ENCODE measurements at regions not wholly inside any gene's neighbourhood (a gene's known extent, or its start where the extent isn't known, plus 50 kb on each side); places are given as distances from the start of the nearest gene placed in this dataset.
"Not testable (repeated sequence)": the region's sequence is repeated elsewhere in the genome, so short reads cannot be mapped to it uniquely, and the experiment has no call there.

- no peak for DNase-seq
These were observed 670.1 kb upstream of the LRRN3 start for GRCh38 chr7:110420788-110421187.

GRCh38 chr7:110421490-110422241 lies 669.3 kb upstream of the LRRN3 start:
- no peak for DNase-seq

- no peak for DNase-seq
These were observed 658.8 kb upstream of the LRRN3 start for GRCh38 chr7:110432061-110432553.

- not testable (repeated sequence) for DNase-seq
These were observed 652.0 kb upstream of the LRRN3 start for GRCh38 chr7:110438926-110439325.

- DNase-seq: no peak
These were observed 648.5 kb upstream of the LRRN3 start for GRCh38 chr7:110442381-110442837.

GRCh38 chr7:110446658-110447057 lies 644.3 kb upstream of the LRRN3 start:
- DNase-seq: no peak

- DNase-seq: no peak
These were observed 642.0 kb upstream of the LRRN3 start for GRCh38 chr7:110448918-110449317.

- no peak for DNase-seq
These were observed 636.2 kb upstream of the LRRN3 start for GRCh38 chr7:110454713-110455112.

GRCh38 chr7:110461621-110462020 lies 629.3 kb upstream of the LRRN3 start:
- no peak for DNase-seq

- DNase-seq: no peak
These were observed 620.5 kb upstream of the LRRN3 start for GRCh38 chr7:110470420-110470819.

- not testable (repeated sequence) for DNase-seq
These were observed 618.5 kb upstream of the LRRN3 start for GRCh38 chr7:110472419-110472818.

- no peak for DNase-seq
These were observed 610.0 kb upstream of the LRRN3 start for GRCh38 chr7:110480964-110481363.

- no peak for DNase-seq
These were observed 607.4 kb upstream of the LRRN3 start for GRCh38 chr7:110483553-110483952.

GRCh38 chr7:110484356-110484755 lies 606.6 kb upstream of the LRRN3 start:
- DNase-seq: no peak

GRCh38 chr7:110486549-110486948 lies 604.4 kb upstream of the LRRN3 start:
- DNase-seq: no peak

GRCh38 chr7:110502888-110503465 lies 588.0 kb upstream of the LRRN3 start:
- DNase-seq: no peak

- no peak for DNase-seq
These were observed 583.6 kb upstream of the LRRN3 start for GRCh38 chr7:110507369-110507768.

- DNase-seq: no peak
These were observed 583.1 kb upstream of the LRRN3 start for GRCh38 chr7:110507832-110508231.

GRCh38 chr7:110514975-110515551 lies 575.9 kb upstream of the LRRN3 start:
- DNase-seq: not testable (repeated sequence)

- no peak for DNase-seq
These were observed 571.1 kb upstream of the LRRN3 start for GRCh38 chr7:110519851-110520250.

- DNase-seq: no peak
These were observed 569.5 kb upstream of the LRRN3 start for GRCh38 chr7:110521357-110521911.

- DNase-seq: no peak
These were observed 568.7 kb upstream of the LRRN3 start for GRCh38 chr7:110522061-110522760.

GRCh38 chr7:110522761-110523200 lies 568.1 kb upstream of the LRRN3 start:
- no peak for DNase-seq
